HG02759 (cell line): ENCODE measurements at regions not wholly inside any gene's neighbourhood (a gene's known extent, or its start where the extent isn't known, plus 50 kb on each side); places are given as distances from the start of the nearest gene placed in this dataset.
"Not testable (repeated sequence)": the region's sequence is repeated elsewhere in the genome, so short reads cannot be mapped to it uniquely, and the experiment has no call there.

Experiments
- ATAC-seq: cut with Tn5 transposase; IDR thresholded peaks from one replicate; pipeline ENCODE4 v1.9.1; 2021; ENCODE audit warnings: mild to moderate bottlenecking, moderate library complexity; ENCODE audit not compliant: unreplicated experiment

GRCh38 chr6:167661552-167662044, 165.1 kb upstream of the AFDN start:
- ATAC-seq, result no peak

GRCh38 chr6:167662075-167662880, 164.4 kb upstream of the AFDN start:
- ATAC-seq, result no peak

- no peak for ATAC-seq
Measured at GRCh38 chr6:167662881-167663205, 163.9 kb upstream of the AFDN start.

GRCh38 chr6:167663316-167663715, 163.4 kb upstream of the AFDN start:
- no peak for ATAC-seq

GRCh38 chr6:167663784-167664443, 162.8 kb upstream of the AFDN start:
- ATAC-seq, result no peak

GRCh38 chr6:167664678-167665660, 161.7 kb upstream of the AFDN start:
- ATAC-seq, result no peak

GRCh38 chr6:167665698-167666330, 160.9 kb upstream of the AFDN start:
- no peak for ATAC-seq

- ATAC-seq, result no peak
Measured at GRCh38 chr6:167666571-167667203, 160.0 kb upstream of the AFDN start.

GRCh38 chr6:167667204-167668018, 159.3 kb upstream of the AFDN start:
- ATAC-seq, result no peak

- ATAC-seq, result no peak
Measured at GRCh38 chr6:167668019-167668753, 158.5 kb upstream of the AFDN start.

GRCh38 chr6:167668754-167669552, 157.8 kb upstream of the AFDN start:
- no peak for ATAC-seq

GRCh38 chr6:167669553-167669849, 157.2 kb upstream of the AFDN start:
- no peak for ATAC-seq

- ATAC-seq, result no peak
Measured at GRCh38 chr6:167669870-167670802, 156.6 kb upstream of the AFDN start.

GRCh38 chr6:167670938-167671338, 155.8 kb upstream of the AFDN start:
- no peak for ATAC-seq

GRCh38 chr6:167671379-167671976, 155.2 kb upstream of the AFDN start:
- not testable (repeated sequence) for ATAC-seq

- ATAC-seq, result no peak
Measured at GRCh38 chr6:167671977-167672687, 154.6 kb upstream of the AFDN start.
